ENCODE measurements at regions not wholly inside any gene's neighbourhood (a gene's known extent, or its start where the extent isn't known, plus 50 kb on each side); places are given as distances from the start of the nearest gene placed in this dataset.

DNA sequence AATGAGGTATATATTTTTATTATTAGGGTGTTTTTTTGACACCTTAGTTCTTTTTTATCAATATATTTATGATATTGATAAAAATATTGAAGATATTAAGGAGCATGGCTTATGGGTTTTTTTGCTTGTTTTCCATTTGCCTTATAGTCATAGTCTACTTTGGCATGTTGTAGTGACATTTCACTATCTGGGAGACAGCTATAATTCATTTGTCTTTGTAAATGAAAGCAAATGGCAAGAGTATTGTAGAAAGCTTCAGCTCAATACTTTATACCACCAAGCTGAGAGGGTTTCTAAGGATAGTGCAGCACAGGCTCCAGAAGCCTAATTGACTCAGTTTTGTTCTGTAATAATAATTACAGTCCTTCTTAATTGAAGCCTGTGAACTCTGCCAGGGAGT lies 1182.3 kb downstream of the EFNA5 start:
- TF ChIP-seq, protein P1, sequence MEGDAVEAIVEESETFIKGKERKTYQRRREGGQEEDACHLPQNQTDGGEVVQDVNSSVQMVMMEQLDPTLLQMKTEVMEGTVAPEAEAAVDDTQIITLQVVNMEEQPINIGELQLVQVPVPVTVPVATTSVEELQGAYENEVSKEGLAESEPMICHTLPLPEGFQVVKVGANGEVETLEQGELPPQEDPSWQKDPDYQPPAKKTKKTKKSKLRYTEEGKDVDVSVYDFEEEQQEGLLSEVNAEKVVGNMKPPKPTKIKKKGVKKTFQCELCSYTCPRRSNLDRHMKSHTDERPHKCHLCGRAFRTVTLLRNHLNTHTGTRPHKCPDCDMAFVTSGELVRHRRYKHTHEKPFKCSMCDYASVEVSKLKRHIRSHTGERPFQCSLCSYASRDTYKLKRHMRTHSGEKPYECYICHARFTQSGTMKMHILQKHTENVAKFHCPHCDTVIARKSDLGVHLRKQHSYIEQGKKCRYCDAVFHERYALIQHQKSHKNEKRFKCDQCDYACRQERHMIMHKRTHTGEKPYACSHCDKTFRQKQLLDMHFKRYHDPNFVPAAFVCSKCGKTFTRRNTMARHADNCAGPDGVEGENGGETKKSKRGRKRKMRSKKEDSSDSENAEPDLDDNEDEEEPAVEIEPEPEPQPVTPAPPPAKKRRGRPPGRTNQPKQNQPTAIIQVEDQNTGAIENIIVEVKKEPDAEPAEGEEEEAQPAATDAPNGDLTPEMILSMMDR (IDR thresholded peaks at IDR 0.05) = no peak
- H3K27ac ChIP-seq = no peak overlapping the region
- H3K27me3 ChIP-seq = no peaks in the 10 kb centered on the region
- no peaks in the 10 kb centered on the region for H3K36me3 ChIP-seq
- H3K4me3 ChIP-seq = no peak overlapping the region
- H3K4me1 ChIP-seq = no peaks in the 10 kb centered on the region
- no peak for DNase-seq (ENCODE audit: low spot score)
- H3K9me3 ChIP-seq = no peaks in the 10 kb centered on the region

DNA sequence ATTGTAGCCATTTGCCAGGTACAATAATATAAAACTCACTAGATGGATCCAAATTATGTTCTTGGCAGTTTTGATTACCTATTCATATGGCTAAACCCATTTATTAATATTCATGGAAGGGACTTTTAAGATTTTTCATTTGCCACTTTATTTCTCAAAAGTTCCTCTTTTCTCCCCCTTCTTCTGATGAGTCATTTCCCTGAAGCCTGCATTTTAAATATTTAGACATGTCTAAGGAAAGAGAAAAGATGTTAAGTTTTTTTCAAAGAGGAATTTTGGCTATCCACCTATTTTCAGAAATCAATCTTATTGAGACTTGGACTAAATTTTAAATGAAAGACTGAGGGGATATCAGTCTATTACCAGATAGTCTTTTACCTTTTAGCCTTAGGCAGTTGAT lies 1189.4 kb downstream of the EFNA5 start:
- Histone ChIP-seq H3K36me3 (no peaks in the 10 kb centered on the region), H3K27me3 (no peaks in the 10 kb centered on the region), H3K9me3 (no peaks in the 10 kb centered on the region), H3K4me3 (no peak overlapping the region), H3K27ac (no peak overlapping the region), H3K4me1 (no peaks in the 10 kb centered on the region)
- TF ChIP-seq, protein P1 (IDR thresholded peaks at IDR 0.05) = no peak
- DNase-seq (ENCODE audit: low spot score) = no peak

DNA sequence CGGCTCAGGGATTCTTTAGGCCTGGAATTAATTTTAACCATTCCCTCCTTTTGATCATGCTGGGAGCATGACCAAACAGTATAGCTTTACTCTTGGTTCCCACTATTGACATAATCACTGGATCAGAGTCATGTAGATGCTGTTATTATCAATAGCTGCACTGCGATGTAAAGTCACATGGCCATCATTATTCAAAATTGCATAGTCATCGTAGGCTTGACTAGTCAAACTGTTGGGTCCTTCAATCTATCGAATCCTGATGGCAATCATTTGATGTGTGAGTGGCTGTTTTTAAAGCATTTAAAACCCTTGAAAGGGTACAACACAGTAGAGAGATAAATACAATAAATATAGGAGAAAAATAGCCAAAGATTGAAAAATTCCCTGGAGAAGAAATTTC lies 1194.1 kb downstream of the EFNA5 start:
- TF ChIP-seq, protein P1 (IDR thresholded peaks at IDR 0.05) = no peak
- H3K36me3 ChIP-seq = no peaks in the 10 kb centered on the region

DNA sequence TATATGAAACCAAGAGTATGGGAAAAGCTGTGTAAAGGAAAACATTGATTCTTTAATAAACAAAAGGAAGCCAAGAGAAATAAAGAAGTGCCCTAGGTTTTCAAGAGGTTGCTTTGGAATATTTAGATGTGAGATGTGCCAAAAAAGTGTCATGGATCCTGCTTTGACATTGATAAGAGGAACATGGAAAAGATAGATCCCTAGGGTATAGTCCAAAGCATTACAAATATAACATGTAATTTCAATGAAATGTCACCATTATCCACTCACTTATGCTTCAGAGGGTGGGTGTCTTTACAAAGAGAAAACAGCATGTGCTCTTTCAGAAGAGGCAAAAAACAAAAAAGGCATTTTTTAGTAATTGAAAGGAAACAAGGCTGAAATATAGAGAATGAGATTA lies 1196.7 kb downstream of the EFNA5 start:
- no peaks in the 10 kb centered on the region for H3K27me3 ChIP-seq
- H3K36me3 ChIP-seq = no peaks in the 10 kb centered on the region
- no peaks in the 10 kb centered on the region for H3K9me3 ChIP-seq
- no peak overlapping the region for H3K27ac ChIP-seq
- TF ChIP-seq, protein P1 (IDR thresholded peaks at IDR 0.05) = no peak
- no peaks in the 10 kb centered on the region for H3K4me1 ChIP-seq
- H3K4me3 ChIP-seq = no peak overlapping the region
- DNase-seq (ENCODE audit: low spot score) = no peak

More for the DNA sequence above, 1194.1 kb downstream of the EFNA5 start:
- Histone ChIP-seq H3K4me3 (no peak overlapping the region), H3K27me3 (no peaks in the 10 kb centered on the region), H3K4me1 (no peaks in the 10 kb centered on the region), H3K9me3 (no peaks in the 10 kb centered on the region), H3K27ac (no peak overlapping the region)
- DNase-seq (ENCODE audit: low spot score) = no peak

GRCh38 chr5:106459541-106459940 lies 1211.2 kb downstream of the EFNA5 start:
- TF ChIP-seq, protein P1 (IDR thresholded peaks at IDR 0.05) = no peak
- Histone ChIP-seq H3K27ac (no peak overlapping the region), H3K27me3 (no peaks in the 10 kb centered on the region), H3K36me3 (no peaks in the 10 kb centered on the region), H3K4me3 (no peak overlapping the region), H3K4me1 (no peaks in the 10 kb centered on the region), H3K9me3 (no peaks in the 10 kb centered on the region)
- DNase-seq (ENCODE audit: low spot score) = no peak

GRCh38 chr5:106454651-106455415 lies 1215.9 kb downstream of the EFNA5 start:
- Histone ChIP-seq H3K27ac (no peak overlapping the region), H3K4me1 (no peaks in the 10 kb centered on the region), H3K4me3 (no peak overlapping the region), H3K9me3 (no peaks in the 10 kb centered on the region), H3K27me3 (no peaks in the 10 kb centered on the region), H3K36me3 (no peaks in the 10 kb centered on the region)
- DNase-seq (ENCODE audit: low spot score) = no peak
- TF ChIP-seq, protein P1 (IDR thresholded peaks at IDR 0.05) = peak; percentile 28 to 49
